ENCODE measurements at regions not wholly inside any gene's neighbourhood (a gene's known extent, or its start where the extent isn't known, plus 50 kb on each side); places are given as distances from the start of the nearest gene placed in this dataset.

DNA sequence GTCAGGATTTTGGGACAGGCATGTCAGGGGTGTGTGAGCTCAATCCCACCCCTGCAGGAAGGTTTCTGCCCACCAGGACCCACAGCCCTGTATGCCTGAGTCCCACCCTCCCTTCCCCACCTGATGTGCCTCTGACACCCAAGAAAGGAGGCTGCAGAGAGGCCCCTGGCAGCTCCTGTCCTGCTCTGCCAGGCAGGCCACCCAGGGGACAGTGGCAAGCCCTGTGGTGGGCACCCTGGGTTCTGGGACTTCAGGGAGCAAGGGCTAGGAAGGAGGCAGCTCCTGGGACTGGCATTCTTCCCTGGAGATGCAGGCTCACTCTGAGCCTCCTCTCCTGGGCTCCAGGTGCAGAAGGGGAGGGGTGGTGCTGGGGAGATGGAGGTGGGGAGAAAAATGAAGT is 234.5 kb upstream of the B3GAT1 start:
- DNase-seq, result peak in 1 of 10 donors; percentile 34
- intact Hi-C loops (cut with DNase I), result no loop called here

DNA sequence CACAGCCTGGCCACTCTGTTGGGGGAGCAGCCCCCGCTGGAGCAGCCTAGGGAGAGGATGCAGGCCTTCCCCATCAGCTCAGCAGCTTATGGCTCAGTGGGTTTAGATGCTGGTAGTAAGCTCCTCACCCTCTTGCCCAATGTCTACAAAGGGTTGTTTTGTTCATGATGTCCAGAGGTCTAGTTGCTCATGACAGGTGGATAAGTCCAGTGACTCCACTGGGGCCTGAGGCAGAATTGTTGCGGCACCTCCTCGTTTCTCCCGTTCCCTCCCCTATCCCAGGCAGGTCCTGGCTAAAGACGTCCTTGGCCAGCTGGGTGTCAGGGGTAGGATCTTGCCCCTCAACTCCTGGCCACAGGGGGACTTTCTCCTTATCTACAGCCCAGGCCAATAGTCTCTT is 233.5 kb upstream of the B3GAT1 start:
- peak in 1 of 10 donors; percentile 63 for DNase-seq
- intact Hi-C loops (cut with DNase I), result no loop called here

DNA sequence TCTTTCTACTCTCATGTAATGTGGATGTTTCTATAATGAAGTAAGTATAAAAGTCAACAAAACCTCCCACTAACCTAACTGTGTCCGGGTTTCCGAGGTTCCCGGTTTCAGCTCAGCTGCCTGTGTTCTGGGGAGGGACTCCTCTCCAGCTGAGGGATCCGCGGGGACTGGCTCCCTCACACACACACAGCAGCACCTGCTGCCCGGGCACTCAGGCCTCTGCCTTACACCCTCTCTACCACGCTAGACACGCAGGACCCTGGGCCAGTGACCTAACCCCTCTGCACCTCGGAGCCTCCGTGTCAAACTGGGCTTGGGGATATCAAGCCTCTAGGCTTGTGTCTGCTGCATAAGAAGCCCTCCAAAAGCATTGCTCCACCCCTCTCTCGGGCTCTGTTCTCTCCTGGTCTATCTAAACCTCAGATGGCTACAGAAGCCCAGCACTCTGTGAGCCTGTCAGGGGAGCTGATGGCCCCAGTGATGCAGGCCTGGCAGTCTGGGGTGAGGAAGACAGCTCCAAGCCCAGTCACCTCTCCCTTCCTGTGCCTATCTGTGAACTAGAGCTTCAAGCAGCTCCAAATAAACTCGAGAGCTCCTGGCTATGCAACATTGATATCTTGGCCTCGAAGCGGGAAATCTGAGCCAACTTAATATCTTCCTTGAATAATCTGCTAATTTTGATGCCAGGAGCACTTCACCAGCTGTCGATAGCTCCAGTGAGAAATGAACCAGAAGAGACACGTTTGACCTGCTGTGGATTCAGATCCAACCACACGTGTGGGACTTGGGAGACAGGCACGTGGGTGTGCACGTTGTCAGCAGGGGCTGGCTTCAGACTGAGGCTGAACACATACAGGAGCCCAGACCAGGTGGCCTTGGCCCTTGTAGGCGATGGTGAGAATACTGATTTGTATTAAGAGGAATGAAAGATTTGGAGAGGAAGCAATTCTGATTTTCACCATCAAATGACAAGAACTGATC is 232.7 kb upstream of the B3GAT1 start:
- intact Hi-C loops (cut with DNase I), result no loop called here
- DNase-seq, result peak in 1 of 10 donors; percentile 82

GRCh38 chr11:134643115-134644012 is 231.3 kb upstream of the B3GAT1 start:
- intact Hi-C loops (cut with DNase I), result no loop called here
- peak in 1 of 10 donors; percentile 71 for DNase-seq

DNA sequence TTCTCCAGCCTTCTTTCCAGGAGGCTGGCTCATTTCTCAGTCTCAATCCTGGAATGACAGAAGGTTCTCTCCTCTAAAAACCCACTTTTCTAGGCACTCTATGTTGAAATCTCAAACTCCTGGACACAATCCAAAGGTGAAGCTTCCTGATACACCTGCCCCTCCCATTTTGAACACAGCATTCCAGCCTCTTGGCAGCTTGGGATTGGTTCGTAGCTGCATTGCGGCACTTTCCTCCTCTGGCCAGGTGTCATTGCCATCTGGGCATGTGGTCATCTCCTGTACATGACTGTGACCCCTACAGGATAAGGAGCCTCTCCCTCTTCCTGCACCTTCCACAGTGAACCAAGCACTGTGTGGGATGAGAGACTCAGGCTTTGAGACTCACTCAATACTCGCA is 230.2 kb upstream of the B3GAT1 start:
- peak in 1 of 10 donors; percentile 44 for DNase-seq
- intact Hi-C loops (cut with DNase I), result no loop called here

DNA sequence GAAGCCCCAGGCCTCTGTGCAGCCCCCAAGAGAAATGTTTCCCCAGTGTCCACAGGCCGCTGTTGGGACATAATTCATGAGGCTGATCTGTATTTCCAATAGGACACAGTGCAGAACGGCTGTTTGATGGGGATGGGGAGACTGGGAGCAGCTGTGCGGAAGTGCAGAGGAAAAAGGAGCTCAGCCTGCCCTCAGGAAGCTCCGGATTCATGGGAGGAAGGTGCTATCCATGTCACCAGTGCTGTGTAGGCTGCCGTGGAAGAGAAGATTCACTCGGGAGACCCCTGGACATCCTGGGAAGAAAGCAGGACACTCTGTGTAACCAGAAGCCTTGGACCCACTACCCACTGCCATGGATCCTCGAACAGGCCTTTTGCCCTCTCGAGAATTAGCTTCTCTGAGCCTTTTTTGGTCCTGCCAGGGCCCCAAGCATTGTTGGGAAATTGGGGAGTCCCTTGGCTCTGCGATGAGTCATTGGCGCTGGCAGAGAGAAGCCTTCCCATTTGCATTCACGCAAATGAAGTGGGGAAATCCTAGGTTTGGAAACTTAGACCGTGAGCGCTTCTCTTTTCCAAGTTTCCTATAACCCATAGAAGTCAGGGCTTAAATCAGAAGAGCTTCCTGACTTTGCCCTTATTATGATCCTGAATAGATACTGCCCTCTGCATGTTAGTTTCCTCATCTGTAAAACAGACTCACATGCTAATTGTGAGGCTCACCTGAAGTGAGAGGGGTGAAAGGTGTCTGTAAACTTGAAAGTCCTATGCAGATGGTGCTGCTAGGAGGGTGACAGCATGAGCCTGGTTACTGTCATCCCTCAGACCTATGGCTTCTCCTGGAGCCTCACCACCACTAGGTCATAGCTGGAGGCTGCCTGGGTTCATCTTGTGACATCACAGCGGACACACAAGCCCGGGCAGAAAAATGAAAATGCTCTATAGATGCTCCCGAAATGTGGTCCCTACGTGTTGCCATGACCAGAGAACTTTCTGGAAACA is 229.2 kb upstream of the B3GAT1 start:
- peak in 1 of 10 donors; percentile 41 for DNase-seq
- intact Hi-C loops (cut with DNase I), result no loop called here

GRCh38 chr11:134640536-134640935 is 228.5 kb upstream of the B3GAT1 start:
- peak in 1 of 10 donors; percentile 59 for DNase-seq
- intact Hi-C loops (cut with DNase I), result no loop called here

DNA sequence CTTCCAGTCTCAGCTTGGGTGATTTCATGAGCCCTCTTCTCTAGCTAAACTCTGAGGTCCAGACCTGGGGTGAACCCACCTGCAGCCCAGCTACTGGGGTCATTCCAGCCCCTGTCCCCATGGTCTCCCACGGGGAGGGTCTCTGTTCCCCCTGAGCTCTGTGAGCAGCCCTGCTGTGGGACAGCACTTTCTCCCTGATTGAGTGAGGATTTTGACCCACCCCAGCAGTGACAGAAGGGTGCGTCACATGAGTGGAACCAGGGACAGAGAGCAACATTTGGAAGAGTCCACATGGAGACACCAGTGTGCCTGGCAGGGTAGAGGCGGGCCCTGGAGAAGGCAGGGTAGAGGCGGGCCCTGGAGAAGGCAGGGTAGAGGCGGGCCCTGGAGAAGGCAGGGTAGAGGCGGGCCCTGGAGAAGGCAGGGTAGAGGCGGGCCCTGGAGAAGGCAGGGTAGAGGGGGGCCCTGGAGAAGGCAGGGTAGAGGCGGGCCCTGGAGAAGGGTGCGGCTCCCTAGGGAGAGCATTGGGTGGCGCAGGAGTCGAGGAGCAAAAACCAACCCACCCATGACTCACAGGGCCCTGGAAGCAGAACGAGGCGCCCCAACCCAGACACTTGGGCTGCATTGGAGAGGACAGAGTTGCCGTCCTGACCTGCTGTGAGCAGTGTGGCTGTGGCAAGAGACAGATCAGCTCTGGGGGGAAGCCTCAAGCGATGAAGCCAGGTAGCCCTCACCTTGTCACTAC is 227.7 kb upstream of the B3GAT1 start:
- DNase-seq, result peak in 1 of 10 donors; percentile 26
- intact Hi-C loops (cut with DNase I), result no loop called here

DNA sequence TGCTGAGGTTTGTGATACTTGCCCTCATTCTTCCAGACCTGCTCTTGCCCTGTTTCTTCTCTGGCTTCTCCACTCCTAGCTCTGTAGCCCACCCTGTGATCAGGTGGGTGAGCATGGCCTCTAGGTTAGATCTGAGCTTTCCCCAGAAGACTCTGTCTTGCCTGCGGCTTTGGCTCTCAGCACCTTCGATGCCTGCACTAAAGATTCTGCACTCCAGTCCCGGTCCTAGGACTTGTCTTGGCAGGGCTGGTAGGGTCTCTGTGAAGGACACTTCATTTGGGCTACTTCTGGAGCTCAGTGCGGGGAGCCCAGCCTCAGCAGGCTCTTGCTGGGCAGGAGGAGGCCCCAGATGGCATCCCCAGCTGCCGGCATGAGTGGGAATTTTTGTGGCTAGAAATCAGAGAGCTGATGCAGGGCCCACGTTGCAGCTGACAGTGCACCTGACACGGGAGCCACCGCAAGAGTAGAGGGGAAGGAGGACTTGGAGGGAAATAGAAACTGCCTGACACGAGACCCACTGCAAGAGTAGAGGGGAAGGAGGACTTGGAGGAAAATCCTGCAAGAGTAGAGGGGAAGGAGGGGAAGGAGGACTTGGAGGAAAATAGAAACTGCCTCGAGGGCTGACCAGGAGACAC is 226.9 kb upstream of the B3GAT1 start:
- intact Hi-C loops (cut with DNase I), result no loop called here
- peak in 4 of 10 donors; percentile 54 to 91 (median 74) for DNase-seq

- intact Hi-C loops (cut with DNase I), result no loop called here
- DNase-seq, result peak in 1 of 10 donors; percentile 21
Measured at GRCh38 chr11:134637091-134638015, 225.3 kb upstream of the B3GAT1 start.

DNA sequence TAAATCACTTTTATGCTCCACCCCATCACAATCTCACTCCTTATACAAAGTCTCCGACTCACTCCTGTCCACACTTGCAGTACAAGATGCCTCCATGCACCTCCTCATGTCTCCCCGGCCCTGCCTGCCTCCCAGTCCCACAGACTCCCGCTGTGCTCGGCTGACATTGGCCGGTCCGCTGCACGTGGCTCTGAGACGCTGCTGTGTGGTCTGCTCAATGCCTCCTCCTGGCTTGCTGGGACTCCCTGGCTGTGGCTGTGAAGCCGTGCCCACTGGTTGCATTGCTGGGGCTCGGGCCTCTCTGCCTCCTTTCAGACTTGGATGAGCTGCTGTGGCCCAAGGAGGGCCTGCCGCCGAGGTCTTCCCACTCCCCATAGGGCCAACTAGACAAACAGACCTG is 224.0 kb upstream of the B3GAT1 start:
- DNase-seq, result peak in 1 of 10 donors; percentile 64
- intact Hi-C loops (cut with DNase I), result no loop called here

- intact Hi-C loops (cut with DNase I), result loop anchor here (1.0 kb wide), 1 partner anchor 275 kb away; no protein-coding TSS in a partner anchor
- peak in 5 of 10 donors; percentile 24 to 92 (median 39) for DNase-seq
Measured at GRCh38 chr11:134634897-134635831, 223.1 kb upstream of the B3GAT1 start.

- intact Hi-C loops (cut with DNase I), result no loop called here
- DNase-seq, result peak in 1 of 10 donors; percentile 14
Measured at GRCh38 chr11:134633276-134633675, 221.2 kb upstream of the B3GAT1 start.

DNA sequence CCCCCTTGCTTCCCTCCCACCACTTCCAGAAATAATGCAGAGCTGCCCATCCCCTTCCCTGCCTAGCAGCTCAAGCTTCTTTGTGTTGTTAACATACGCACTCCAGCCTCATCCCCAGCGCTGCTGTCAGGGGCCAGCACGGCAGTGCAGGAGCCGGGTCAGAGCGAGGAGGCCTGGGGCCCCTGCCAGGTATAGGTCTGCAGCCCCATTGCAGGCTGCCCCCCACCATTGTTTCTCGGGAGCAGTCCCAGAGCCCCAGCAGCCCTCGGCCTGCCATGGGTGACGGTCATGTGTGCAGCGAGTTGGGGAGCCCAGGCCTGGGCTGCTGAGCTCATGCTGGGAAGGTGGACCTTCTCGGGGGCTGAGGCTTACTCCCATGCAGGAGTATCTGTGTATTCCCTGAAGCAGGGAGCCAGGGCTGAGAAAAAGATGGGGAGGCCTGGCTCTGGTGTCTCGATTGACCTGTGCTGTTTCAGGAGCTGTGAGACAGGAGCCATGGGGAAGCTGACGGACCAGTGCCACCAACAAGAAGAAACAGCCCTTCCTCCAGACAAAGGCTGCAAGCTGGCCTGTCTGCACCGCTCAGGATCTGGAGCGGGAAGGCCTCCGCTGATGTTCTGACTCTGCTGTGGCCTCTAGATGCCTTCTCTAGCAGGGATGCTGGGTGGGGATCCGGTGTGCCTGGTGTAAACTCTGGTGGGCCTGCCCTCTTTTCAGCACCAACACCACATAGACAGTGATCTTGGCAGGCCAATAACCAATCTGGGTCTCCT is 220.5 kb upstream of the B3GAT1 start:
- peak in 1 of 10 donors; percentile 64 for DNase-seq

GRCh38 chr11:134630861-134631260 is 218.8 kb upstream of the B3GAT1 start:
- intact Hi-C loops (cut with DNase I), result no loop called here
- DNase-seq, result no peak

More for the DNA sequence above, 220.5 kb upstream of the B3GAT1 start:
- intact Hi-C loops (cut with DNase I), result no loop called here
